ENCODE measurements at regions not wholly inside any gene's neighbourhood (a gene's known extent, or its start where the extent isn't known, plus 50 kb on each side); places are given as distances from the start of the nearest gene placed in this dataset.

DNA sequence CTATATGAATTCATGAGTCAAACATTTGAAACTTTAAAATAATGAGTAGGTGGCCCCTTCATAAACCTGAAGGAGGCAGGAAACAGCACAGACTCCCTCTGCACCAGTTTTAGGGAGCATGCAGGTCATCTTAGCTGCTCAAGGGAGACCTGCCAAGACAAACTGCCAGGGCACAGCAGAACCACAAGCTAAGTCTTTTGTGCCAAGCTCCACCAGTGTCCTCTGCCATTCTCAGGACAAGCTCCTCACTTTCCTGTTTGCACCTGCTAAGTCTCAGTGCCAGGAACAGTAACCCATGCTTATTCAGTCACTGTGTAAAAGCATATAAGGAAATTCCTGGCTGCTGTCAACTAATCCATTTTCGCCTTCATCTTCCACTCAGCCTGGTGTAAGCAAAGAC is 368.9 kb downstream of the SEC16B start:
- H3K4me1 ChIP-seq (ENCODE audit: low read depth) = no peaks in the 10 kb centered on the region
- DNase-seq (no peak), ATAC-seq (no peak)
- intact Hi-C loops (cut with DNase I, micrococcal nuclease) = no loop called here
- H3K9me3 ChIP-seq = no peaks in the 10 kb centered on the region
- no peak overlapping the region for H3K4me3 ChIP-seq
- H3K36me3 ChIP-seq (ENCODE audit: low read depth) = no peaks in the 10 kb centered on the region
- TF ChIP-seq, protein P1, sequence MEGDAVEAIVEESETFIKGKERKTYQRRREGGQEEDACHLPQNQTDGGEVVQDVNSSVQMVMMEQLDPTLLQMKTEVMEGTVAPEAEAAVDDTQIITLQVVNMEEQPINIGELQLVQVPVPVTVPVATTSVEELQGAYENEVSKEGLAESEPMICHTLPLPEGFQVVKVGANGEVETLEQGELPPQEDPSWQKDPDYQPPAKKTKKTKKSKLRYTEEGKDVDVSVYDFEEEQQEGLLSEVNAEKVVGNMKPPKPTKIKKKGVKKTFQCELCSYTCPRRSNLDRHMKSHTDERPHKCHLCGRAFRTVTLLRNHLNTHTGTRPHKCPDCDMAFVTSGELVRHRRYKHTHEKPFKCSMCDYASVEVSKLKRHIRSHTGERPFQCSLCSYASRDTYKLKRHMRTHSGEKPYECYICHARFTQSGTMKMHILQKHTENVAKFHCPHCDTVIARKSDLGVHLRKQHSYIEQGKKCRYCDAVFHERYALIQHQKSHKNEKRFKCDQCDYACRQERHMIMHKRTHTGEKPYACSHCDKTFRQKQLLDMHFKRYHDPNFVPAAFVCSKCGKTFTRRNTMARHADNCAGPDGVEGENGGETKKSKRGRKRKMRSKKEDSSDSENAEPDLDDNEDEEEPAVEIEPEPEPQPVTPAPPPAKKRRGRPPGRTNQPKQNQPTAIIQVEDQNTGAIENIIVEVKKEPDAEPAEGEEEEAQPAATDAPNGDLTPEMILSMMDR (IDR thresholded peaks at IDR 0.05) = no peak

DNA sequence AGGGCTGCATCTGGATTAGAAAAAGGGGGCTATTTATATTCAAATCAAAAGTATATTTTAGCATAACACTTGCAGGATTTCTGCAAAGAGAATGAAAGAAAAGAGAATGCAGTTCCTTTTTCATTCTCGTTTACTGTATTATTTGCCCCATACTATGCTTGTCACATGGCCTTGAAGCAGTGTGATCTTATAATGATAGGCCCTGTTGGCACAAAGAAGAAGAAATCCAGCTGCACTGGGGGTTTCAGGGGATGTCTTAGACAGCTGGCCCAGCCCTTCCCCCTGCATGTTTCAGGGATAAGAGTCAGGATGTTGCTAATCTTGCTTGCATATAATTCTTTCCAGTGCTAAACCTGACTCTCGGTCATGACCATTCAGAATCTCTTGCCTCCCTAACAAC is 369.5 kb downstream of the SEC16B start:
- TF ChIP-seq, protein P1 (IDR thresholded peaks at IDR 0.05) = no peak
- Histone ChIP-seq H3K4me1 (ENCODE audit: low read depth) (no peaks in the 10 kb centered on the region), H3K9me3 (no peaks in the 10 kb centered on the region), H3K36me3 (ENCODE audit: low read depth) (no peaks in the 10 kb centered on the region), H3K4me3 (no peak overlapping the region)
- no peak for ATAC-seq
- intact Hi-C loops (cut with DNase I, micrococcal nuclease) = no loop called here
- DNase-seq = no peak

DNA sequence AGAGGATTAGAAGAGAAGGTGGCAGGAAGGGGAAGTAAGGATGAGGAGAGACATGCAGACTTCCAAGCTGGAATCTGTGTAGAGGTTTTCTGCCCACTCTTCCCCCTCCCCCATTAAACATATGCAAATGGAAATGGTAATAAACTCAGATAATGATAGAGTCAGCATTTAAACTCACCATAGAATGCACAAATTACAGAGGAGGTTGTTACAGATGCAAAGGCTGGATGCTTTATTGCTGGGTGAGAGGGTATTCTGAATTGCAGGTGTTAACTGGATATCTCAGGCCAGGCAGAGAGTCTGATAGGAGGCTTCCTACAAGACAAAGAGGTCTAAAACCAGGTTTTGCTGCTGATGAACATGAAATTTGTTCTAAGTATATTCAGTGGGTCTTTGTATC is 372.5 kb downstream of the SEC16B start:
- TF ChIP-seq, protein P1 (IDR thresholded peaks at IDR 0.05) = no peak
- Histone ChIP-seq H3K4me3 (no peak overlapping the region), H3K9me3 (no peaks in the 10 kb centered on the region), H3K4me1 (ENCODE audit: low read depth) (no peaks in the 10 kb centered on the region), H3K36me3 (ENCODE audit: low read depth) (no peaks in the 10 kb centered on the region)
- ATAC-seq (no peak), DNase-seq (no peak)
- intact Hi-C loops (cut with DNase I, micrococcal nuclease) = no loop called here

DNA sequence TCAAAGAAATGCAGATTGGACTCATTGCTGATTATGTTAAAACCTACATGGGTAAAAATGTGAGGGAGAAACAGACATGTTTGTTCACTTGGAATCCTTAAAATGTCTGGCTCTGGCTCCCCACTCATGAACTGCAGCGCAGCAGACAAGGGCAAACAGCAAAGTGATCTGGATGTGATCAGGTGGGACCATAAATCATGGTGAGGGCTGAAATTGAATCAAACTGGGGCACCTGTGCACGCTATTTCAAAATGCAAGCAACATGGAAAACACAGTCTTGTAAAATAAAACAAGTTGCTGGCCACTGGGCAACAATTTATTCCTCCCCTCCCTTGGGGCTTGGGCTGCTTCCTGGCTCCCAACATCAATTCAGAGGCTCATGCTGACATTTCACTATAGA is 373.4 kb downstream of the SEC16B start:
- DNase-seq (no peak), ATAC-seq (no peak)

DNA sequence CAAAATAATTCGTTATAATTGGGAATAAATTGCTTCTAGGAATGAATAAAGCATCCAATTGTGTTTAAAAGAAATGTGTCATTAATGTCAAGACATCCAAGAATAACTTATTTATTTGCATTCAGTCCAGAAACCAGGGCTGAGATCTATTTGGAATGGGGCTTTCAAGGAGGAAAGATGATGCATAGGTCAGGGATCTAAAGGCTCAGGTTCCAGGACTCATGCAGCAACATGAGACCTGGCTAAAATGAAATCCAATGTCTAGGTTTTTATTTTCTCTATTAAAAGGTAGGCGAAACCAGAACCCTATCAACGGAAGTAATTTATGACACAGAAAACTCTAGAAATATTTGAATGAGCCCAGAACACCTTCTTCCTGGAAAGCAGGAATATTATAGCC is 376.8 kb downstream of the SEC16B start:
- no peaks in the 10 kb centered on the region for H3K9me3 ChIP-seq
- intact Hi-C loops (cut with DNase I, micrococcal nuclease) = no loop called here
- no peaks in the 10 kb centered on the region for H3K36me3 ChIP-seq (ENCODE audit: low read depth)
- H3K4me1 ChIP-seq (ENCODE audit: low read depth) = no peaks in the 10 kb centered on the region
- DNase-seq (no peak), ATAC-seq (no peak)
- TF ChIP-seq, protein P1 (IDR thresholded peaks at IDR 0.05) = no peak
- no peak overlapping the region for H3K4me3 ChIP-seq

More for the DNA sequence above, 373.4 kb downstream of the SEC16B start:
- H3K9me3 ChIP-seq = no peaks in the 10 kb centered on the region
- intact Hi-C loops (cut with DNase I, micrococcal nuclease) = no loop called here
- TF ChIP-seq, protein P1 (IDR thresholded peaks at IDR 0.05) = no peak
- H3K4me3 ChIP-seq = no peak overlapping the region
- no peaks in the 10 kb centered on the region for H3K4me1 ChIP-seq (ENCODE audit: low read depth)
- no peaks in the 10 kb centered on the region for H3K36me3 ChIP-seq (ENCODE audit: low read depth)

DNA sequence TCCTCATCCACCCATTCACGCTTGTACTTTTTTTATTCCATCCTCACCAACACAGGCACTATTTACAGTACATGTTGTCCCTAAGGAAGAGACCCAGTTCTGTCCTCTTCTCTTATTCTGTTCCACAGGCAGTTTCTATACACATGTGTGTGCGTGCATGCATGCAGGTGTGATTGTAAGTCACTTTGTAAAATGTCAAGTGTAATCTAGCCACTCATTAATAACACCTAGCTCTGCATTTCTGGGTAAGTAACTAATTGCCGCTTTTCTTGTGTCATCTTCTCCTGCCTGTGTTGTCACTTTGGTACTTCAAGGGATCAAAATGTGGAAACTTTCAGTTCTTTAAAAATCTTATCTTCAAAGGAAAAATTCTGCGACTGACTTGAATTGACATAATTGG is 377.2 kb downstream of the SEC16B start:
- Histone ChIP-seq H3K36me3 (ENCODE audit: low read depth) (no peaks in the 10 kb centered on the region), H3K9me3 (no peaks in the 10 kb centered on the region), H3K4me3 (no peak overlapping the region), H3K4me1 (ENCODE audit: low read depth) (no peaks in the 10 kb centered on the region)
- TF ChIP-seq, protein P1 (IDR thresholded peaks at IDR 0.05) = no peak
- intact Hi-C loops (cut with DNase I, micrococcal nuclease) = no loop called here
- ATAC-seq (no peak), DNase-seq (no peak)
